DOHH2 (cell line): ENCODE measurements at regions not wholly inside any gene's neighbourhood (a gene's known extent, or its start where the extent isn't known, plus 50 kb on each side); places are given as distances from the start of the nearest gene placed in this dataset.

Experiments used
- H3F3A ChIP-seq: fragments of 200-600 bp; sonication (generic), shearing (Covaris generic); 2 replicates; pipeline ENCODE4 v1.6.0; 2016; ENCODE audit warnings: antibody characterized with exemption, mild to moderate bottlenecking; ENCODE audit not compliant: control insufficient read depth, insufficient read depth
- H3K27ac ChIP-seq: fragments of 200-600 bp; sonication (generic); 2 replicates; pipeline ENCODE4 v1.5.1; 2014; ENCODE audit warnings: low read depth, mild to moderate bottlenecking, low read length, moderate library complexity
- H3K27me3 ChIP-seq: fragments of 200-600 bp; sonication (generic); 2 replicates; pipeline ENCODE4 v1.6.1; 2014; ENCODE audit warnings: mild to moderate bottlenecking, low read length, mixed read lengths; ENCODE audit not compliant: control insufficient read depth
- H3K36me3 ChIP-seq: fragments of 200-600 bp; sonication (generic); 2 replicates; pipeline ENCODE4 v1.6.1; 2014; ENCODE audit warnings: mild to moderate bottlenecking, low read length, moderate library complexity, mixed read lengths; ENCODE audit not compliant: control insufficient read depth
- H3K4me1 ChIP-seq: fragments of 200-600 bp; sonication (generic); 2 replicates; pipeline ENCODE4 v1.6.1; 2014; ENCODE audit warnings: mild to moderate bottlenecking, low read length, mixed read lengths; ENCODE audit not compliant: control insufficient read depth
- H3K4me2 ChIP-seq: fragments of 200-600 bp; sonication (generic); 2 replicates; pipeline ENCODE4 v1.6.0; 2014; ENCODE audit warnings: mild to moderate bottlenecking, low read length, moderate library complexity
- H3K4me3 ChIP-seq: fragments of 200-600 bp; sonication (generic); 2 replicates; pipeline ENCODE4 v1.5.1; 2014; ENCODE audit warnings: mild to moderate bottlenecking, low read length, mixed read lengths
- H3K79me2 ChIP-seq: fragments of 200-600 bp; sonication (generic); 2 replicates; pipeline ENCODE4 v1.6.1; 2014; ENCODE audit warnings: mild to moderate bottlenecking, low read length, mixed read lengths; ENCODE audit not compliant: control insufficient read depth
- H3K9me2 ChIP-seq: fragments of 200-600 bp; sonication (generic); replicated peaks from 2 replicates; pipeline ENCODE4 v1.6.1; 2014; ENCODE audit warnings: mild to moderate bottlenecking, low read length, mixed read lengths; ENCODE audit not compliant: control insufficient read depth
- H3K9me3 ChIP-seq: fragments of 200-600 bp; sonication (generic); 2 replicates; pipeline ENCODE4 v1.6.1; 2014; ENCODE audit warnings: antibody characterized with exemption, low read length, mixed read lengths; ENCODE audit not compliant: control insufficient read depth, insufficient read depth
- H4K20me1 ChIP-seq: fragments of 200-600 bp; sonication (generic); 2 replicates; pipeline ENCODE4 v1.6.0; 2014; ENCODE audit warnings: low read depth, mild to moderate bottlenecking, antibody characterized with exemption, low read length, moderate library complexity; ENCODE audit not compliant: control insufficient read depth, insufficient read depth
- CTCF ChIP-seq: fragments of 200-600 bp; sonication (generic); IDR thresholded peaks from one replicate; pipeline ENCODE4 v1.5.1; 2014; ENCODE audit warnings: antibody characterized with exemption, mild to moderate bottlenecking, low read depth, low read length; ENCODE audit not compliant: poor library complexity, severe bottlenecking
- EZH2phosphoT487 ChIP-seq: fragments of 200-600 bp; sonication (generic); IDR thresholded peaks from 2 replicates; pipeline ENCODE4 v1.6.1; 2017; ENCODE audit warnings: borderline replicate concordance, mild to moderate bottlenecking, antibody characterized with exemption, low read length, moderate library complexity, mixed read lengths

GRCh38 chrX:140447150-140447549, 57.7 kb downstream of the SOX3 start:
- no peaks in the 10 kb centered on the region for H3K27me3 ChIP-seq
- no peaks in the 10 kb centered on the region for H3K9me2 ChIP-seq
- TF ChIP-seq CTCF (no peak), EZH2phosphoT487 (no peak)
- no peaks in the 10 kb centered on the region for H3K9me3 ChIP-seq
- H3K4me1 ChIP-seq, result no peaks in the 10 kb centered on the region
- H3K4me3 ChIP-seq, result no peak overlapping the region
- no peaks in the 10 kb centered on the region for H4K20me1 ChIP-seq
- no peaks in the 10 kb centered on the region for H3F3A ChIP-seq
- H3K79me2 ChIP-seq, result no peaks in the 10 kb centered on the region
- H3K4me2 ChIP-seq, result no peak overlapping the region
- no peak overlapping the region for H3K27ac ChIP-seq
- no peaks in the 10 kb centered on the region for H3K36me3 ChIP-seq

GRCh38 chrX:140440876-140441275, 64.0 kb downstream of the SOX3 start:
- Histone ChIP-seq H3K27ac (no peak overlapping the region), H3K9me2 (no peaks in the 10 kb centered on the region), H3K79me2 (no peaks in the 10 kb centered on the region), H3F3A (no peaks in the 10 kb centered on the region), H3K9me3 (no peaks in the 10 kb centered on the region), H3K4me3 (no peak overlapping the region), H3K36me3 (no peaks in the 10 kb centered on the region), H3K4me1 (no peaks in the 10 kb centered on the region), H3K4me2 (no peak overlapping the region), H4K20me1 (no peaks in the 10 kb centered on the region), H3K27me3 (no peaks in the 10 kb centered on the region)
- TF ChIP-seq EZH2phosphoT487 (no peak), CTCF (no peak)

GRCh38 chrX:140439476-140439875, 65.4 kb downstream of the SOX3 start:
- no peaks in the 10 kb centered on the region for H4K20me1 ChIP-seq
- H3K9me3 ChIP-seq, result no peaks in the 10 kb centered on the region
- H3K27ac ChIP-seq, result no peak overlapping the region
- no peaks in the 10 kb centered on the region for H3K9me2 ChIP-seq
- no peak overlapping the region for H3K4me2 ChIP-seq
- H3K79me2 ChIP-seq, result no peaks in the 10 kb centered on the region
- H3F3A ChIP-seq, result no peaks in the 10 kb centered on the region
- H3K4me1 ChIP-seq, result no peaks in the 10 kb centered on the region
- TF ChIP-seq EZH2phosphoT487 (no peak), CTCF (no peak)
- H3K4me3 ChIP-seq, result no peak overlapping the region
- H3K27me3 ChIP-seq, result no peaks in the 10 kb centered on the region
- H3K36me3 ChIP-seq, result no peaks in the 10 kb centered on the region

GRCh38 chrX:140434347-140434746, 70.5 kb downstream of the SOX3 start:
- Histone ChIP-seq H3K27ac (no peak overlapping the region), H3F3A (no peaks in the 10 kb centered on the region), H4K20me1 (no peaks in the 10 kb centered on the region), H3K79me2 (no peaks in the 10 kb centered on the region), H3K36me3 (no peaks in the 10 kb centered on the region), H3K4me3 (no peak overlapping the region), H3K27me3 (no peaks in the 10 kb centered on the region), H3K9me3 (no peaks in the 10 kb centered on the region), H3K4me2 (no peak overlapping the region), H3K9me2 (no peaks in the 10 kb centered on the region), H3K4me1 (no peaks in the 10 kb centered on the region)
- no peak for TF ChIP-seq CTCF
- TF ChIP-seq EZH2phosphoT487, result no peak
